ENCODE measurements at regions not wholly inside any gene's neighbourhood (a gene's known extent, or its start where the extent isn't known, plus 50 kb on each side); places are given as distances from the start of the nearest gene placed in this dataset.

DNA sequence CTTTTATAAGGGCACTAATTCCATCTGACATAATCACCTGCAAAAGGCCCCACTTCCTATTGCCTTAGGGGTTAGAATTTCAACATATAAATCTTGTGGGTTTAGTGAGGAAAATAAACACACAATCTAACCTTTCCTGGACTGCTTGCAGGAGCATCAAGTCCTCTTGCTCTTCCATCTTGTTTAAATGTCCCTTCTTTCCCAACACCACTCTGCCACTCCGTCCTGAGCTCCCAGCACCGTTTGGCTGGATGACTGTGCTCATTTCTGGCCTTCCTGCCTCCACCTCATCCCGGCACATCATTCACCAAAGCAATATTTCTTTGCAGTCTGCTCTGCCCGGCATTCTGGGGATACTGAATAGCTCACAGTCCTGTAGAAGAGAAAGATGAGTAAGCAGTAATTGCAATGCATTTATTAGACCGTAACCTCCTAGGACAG is 247.8 kb downstream of the BCL2 start:
- DNase-seq, result no peak

DNA sequence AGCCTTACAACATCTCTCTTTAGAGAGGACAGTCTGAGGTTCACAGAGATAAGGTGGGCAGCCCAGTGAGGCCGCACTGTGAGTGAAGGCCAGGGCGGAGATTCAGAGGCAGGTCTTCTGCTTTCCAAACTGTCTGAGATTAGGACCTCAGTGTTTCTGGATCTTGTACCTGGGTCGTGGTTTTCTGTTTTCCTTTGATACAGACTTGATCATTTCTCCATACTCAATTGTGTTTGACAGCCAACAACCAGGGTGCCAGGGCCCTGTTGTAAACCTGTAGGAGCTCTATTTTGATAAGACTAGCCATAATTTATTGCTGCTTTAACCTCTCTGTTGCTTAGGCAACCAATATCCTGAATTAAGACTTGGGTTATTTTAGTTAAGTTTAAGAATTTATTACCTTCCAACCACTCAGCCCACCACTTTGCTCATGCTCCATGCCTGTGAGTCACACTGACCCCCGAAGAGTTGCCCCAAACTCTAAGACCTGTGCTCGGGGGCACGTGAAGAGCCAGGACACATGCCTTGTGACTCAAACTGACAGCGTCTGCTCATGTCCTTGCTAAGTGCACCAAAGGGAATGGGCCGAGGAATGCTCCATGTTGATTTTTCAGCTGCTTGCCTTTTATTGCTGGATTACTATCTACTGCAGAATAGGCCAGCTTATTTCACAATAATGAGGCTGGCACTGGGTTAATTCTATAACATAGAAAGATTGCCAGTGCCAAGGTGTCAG is 248.6 kb downstream of the BCL2 start:
- no peak for DNase-seq

DNA sequence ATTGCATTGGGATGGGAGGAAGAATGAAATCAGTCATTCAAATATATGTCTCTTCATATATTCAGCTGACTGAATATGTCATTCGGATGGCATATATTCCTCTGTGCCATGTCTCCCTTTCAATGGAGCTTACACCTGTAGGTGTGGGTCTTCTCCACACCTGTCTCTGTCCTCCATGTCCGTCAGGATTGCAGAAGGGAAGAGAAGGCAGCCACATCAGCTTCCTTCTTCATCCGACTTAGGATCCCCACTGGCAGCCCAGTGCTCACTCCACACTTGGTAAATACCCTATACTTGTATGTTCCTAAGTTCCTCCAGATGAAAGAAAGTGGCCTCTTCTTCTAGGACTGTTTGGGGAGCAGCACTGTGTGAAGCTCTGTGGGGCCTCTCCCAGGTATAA is 250.1 kb downstream of the BCL2 start:
- no peak for DNase-seq

GRCh38 chr18:63067939-63068338 is 251.6 kb downstream of the BCL2 start:
- DNase-seq, result peak in 1 of 5 experiments; percentile 33

DNA sequence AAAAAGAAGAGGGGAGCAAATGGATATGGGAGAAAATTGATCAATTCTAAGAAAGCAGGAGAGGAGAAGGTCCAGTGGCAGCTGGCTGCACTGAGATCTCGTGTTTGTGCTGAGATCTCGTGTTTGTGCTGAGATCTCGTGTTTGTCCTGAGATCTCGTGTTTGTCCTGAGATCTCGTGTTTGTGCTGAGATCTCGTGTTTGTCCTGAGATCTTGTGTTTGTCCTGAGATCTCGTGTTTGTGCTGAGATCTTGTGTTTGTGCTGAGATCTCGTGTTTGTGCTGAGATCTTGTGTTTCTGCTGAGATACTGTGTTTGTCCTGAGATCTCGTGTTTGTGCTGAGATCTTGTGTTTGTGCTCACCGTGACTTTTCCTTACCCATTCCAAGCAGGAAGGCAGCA is 254.4 kb downstream of the BCL2 start:
- no peak for DNase-seq

GRCh38 chr18:63063171-63063570 is 256.4 kb downstream of the BCL2 start:
- no peak for DNase-seq

GRCh38 chr18:63062246-63062645 is 257.3 kb downstream of the BCL2 start:
- no peak for DNase-seq

DNA sequence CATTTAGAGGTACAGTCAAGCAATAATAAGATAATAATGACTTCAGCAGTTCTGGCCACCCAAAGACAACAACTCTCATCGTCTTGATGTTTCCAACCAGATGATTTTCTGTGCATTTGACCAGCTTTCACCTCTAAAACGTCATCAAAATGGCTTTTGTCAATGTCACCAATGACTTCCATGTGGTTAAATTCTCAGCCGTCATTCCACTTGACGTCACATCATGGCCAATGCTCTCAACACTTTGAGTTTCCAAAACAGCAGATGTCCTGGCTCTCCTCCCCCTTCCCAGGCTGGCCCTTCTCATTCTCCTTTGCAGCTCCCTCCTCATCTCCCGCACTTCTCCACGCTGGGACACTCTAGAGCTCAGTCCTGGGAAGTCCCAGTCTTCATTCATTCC is 258.3 kb downstream of the BCL2 start:
- DNase-seq, result no peak

GRCh38 chr18:63058521-63058920 is 261.0 kb downstream of the BCL2 start:
- no peak for DNase-seq

DNA sequence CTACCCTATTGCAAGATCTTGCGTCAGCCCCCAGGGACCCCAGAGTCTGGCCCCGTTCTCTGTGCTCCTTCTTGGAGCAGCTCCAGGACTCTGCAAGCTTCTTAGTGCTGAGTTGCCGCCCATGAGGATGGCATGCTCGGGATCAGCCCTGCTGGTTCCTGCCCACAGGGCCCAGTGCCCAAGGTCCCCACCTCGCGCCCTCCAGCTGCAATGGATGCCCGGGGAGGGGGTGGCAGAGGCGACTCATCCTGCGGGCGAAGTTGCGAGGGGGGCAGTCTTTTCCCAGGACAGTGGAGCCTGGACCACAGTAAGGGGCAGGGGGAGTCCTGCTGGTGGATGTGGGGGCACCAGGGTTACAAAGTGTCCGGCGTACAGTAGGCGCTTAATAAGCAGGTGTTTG is 261.9 kb downstream of the BCL2 start:
- no peak for DNase-seq

DNA sequence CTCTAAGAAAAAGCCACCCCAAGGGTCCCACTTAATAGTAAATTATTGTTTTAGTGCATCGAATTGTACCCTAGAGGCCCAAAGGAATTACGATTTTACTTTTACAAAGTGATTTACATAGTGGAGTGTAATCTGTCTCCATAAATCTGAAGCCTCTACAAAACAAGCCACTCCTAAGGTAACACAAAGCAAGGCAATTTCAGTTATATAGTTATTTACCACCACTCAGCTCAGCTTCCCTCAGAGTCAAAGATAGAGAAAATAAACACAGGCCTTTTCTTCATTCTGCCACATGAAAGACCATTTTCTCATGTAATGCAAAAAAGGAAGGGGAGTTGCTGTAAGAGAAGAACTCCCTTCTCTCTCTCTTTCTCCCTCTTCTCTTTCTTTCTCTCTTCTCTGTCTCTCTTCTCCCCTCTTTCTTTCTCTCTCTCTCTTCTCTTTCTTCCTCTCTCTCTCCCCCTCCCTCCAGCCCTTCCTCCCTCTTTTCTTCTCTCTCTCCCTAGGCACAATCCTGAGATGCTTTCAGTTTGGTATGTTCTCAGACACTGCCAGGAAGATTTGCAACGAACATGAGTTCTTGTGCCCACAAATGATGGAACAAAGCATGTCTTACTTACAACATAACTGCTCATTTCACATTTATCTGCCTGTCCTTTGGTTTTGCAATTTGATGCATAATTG is 264.5 kb downstream of the BCL2 start:
- DNase-seq, result no peak

- no peak for DNase-seq
Observed at GRCh38 chr18:63051928-63052327, 267.6 kb downstream of the BCL2 start.

DNA sequence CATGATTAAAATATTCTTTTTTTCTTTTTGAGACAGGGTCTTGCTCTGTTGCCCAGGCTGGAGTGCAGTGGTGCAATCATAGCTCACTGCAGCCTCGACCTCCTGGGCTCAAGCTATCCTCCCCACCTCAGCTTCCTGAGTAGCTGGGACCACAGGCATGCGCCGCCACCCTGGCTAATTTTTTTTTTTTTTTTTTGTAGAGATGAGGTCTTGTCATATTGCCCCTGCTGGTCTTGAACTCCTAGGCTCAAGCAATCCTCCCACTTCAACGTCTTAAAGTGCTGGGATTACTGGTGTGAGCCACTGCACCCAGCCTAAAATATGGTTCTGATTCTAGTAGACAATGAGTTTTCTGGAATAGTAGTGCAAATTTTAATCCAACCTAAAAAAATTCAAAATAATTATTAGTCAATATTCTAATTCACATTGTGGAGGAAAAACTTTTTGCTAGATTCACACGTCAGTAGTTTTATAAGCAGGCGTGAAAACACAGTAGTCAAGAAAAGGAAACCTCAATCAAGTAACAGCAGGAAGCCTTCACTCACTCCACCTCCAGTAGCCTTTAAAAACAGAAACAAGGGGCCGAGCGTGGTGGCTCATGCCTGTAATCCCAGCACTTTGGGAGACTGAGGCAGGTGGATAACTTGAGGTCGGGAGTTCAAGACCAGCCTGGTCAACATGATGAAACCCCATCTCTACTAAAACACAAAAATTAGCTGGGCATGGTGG is 268.7 kb downstream of the BCL2 start:
- DNase-seq, result peak in 2 of 5 experiments; percentile 13 to 52

DNA sequence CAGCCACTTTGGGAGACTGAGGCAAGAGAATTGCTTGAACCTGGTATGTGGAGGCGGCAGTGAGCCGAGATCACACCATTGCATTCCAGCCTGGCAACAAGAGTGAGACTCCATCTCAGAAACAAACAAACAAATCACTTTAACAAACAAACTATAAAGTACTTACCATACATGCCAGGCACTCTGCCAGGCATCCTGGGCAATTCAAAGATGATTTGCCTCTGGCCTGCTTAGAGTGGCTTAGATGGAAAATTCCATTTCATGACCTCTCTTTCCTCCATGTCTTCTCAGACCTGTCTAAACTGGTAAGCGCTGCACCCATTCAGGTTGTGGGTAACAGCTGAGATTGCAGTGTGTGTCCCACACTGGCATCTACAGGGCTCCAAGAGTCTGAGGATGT is 273.2 kb downstream of the BCL2 start:
- DNase-seq, result no peak

DNA sequence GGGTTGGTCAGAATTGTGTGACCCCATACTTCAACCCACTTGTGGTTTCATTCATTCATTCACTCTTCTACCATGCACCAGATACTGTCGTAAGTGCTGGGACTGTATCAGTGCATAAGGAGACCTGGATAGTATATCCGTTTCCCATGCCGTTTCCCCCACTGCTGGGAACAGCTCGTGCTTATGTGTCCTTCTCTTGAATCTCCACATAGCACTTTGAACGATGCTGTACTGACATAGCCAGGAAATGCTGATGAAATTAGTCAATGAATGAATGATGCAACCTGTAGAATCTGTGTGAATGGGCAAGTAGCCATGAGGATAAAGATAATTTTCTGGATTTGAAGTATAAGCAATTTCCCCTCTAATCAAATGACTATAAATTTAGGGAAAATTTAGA is 276.1 kb downstream of the BCL2 start:
- no peak for DNase-seq

DNA sequence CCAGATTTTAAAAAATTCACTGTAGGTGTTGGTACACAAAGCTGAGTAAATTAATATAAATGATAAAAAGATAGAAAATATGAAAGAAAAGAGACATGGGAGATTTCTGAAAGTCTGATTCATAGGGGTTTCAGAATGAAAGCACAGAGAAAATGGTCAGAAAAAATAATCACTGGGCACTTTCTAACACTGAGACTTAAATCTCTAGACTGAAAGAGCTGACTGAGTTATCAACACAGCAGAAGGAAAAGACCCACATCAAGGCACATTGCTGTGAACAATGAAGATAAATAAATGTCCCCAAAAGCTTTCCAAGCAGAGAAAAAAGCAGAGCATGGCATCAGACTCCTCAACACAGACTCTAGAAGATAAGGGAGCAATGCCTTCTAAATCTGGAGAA is 277.2 kb downstream of the BCL2 start:
- DNase-seq, result no peak

- DNase-seq, result no peak
Observed at GRCh38 chr18:63040788-63041410, 278.7 kb downstream of the BCL2 start.

DNA sequence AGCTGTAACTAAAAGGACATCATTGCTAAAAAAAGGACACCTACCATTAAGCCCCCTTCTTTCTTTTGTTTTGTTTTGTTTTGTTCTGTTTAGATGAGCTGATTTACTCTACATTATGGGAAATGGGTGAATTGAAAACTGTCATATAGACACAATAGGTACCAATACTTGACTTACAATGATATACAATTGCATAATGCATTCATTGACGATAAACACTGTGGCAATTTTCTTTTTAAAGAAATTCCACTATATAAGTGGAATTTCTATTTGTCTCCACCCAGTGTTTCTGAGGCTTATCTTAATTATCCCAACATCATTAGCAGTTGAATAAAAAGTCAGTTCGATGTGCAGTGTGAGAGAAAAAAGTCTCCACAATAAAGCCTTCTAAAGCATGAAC is 282.1 kb downstream of the BCL2 start:
- no peak for DNase-seq

DNA sequence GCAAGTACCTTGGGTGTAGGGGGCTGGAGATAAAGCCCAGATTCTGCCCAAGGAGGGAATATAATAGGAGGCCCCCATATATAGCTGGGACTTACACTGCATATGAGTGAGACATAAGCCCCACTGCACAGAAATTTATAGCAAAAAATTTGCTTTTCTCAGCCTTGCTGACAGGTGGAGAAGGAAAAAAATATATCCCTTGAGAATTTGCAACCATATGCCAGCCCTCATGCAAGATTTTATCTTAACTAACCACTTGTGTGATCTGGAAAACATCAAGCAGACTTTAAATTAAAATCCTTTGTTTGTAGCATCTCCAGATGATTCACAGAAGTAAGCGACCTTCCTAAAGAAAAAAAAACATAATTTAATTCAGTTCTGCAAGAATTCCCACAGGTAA is 288.2 kb downstream of the BCL2 start:
- no peak for DNase-seq
